Neural cell (in vitro differentiated cells): ENCODE measurements at regions not wholly inside any gene's neighbourhood (a gene's known extent, or its start where the extent isn't known, plus 50 kb on each side); places are given as distances from the start of the nearest gene placed in this dataset.
A peak's percentile ranks its signal among the peaks of the same experiment; 100 is the strongest.

Experiments used
- CTCF ChIP-seq: fragments of 450-650 bp; IDR thresholded peaks from 2 replicates; pipeline ENCODE4 v1.5.1; 2014; ENCODE audit warnings: antibody characterized with exemption, mild to moderate bottlenecking, moderate library complexity; ENCODE audit not compliant: poor library complexity, severe bottlenecking
- EP300 ChIP-seq: fragments of 450-650 bp; conservative IDR thresholded peaks from 2 replicates; pipeline ENCODE4 v1.6.1; 2014; ENCODE audit warnings: antibody characterized with exemption, mild to moderate bottlenecking, moderate library complexity; ENCODE audit not compliant: poor library complexity, severe bottlenecking
- EZH2 ChIP-seq: fragments of 200-600, 300-800 bp; shearing (Covaris generic), sonication (generic); IDR thresholded peaks from 2 replicates; pipeline ENCODE4 v1.6.1; 2014; ENCODE audit warnings: antibody characterized with exemption, low read length, borderline replicate concordance, mild to moderate bottlenecking; ENCODE audit not compliant: insufficient read depth, poor library complexity, severe bottlenecking
- MXI1 ChIP-seq: fragments of 450-650 bp; conservative IDR thresholded peaks from 2 replicates; pipeline ENCODE4 v1.6.1; 2014; ENCODE audit warnings: antibody characterized with exemption, mild to moderate bottlenecking; ENCODE audit not compliant: poor library complexity, severe bottlenecking
- POLR2AphosphoS5 ChIP-seq: IDR thresholded peaks from 2 replicates; pipeline ENCODE4 v1.6.1; 2012
- RAD21 ChIP-seq: fragments of 450-650 bp; conservative IDR thresholded peaks from 2 replicates; pipeline ENCODE4 v1.6.1; 2014; ENCODE audit warnings: antibody characterized with exemption, mild to moderate bottlenecking, moderate library complexity
- REST ChIP-seq: IDR thresholded peaks from 2 replicates; pipeline ENCODE4 v1.6.1; 2012; ENCODE audit warnings: borderline replicate concordance
- SMC3 ChIP-seq: fragments of 450-650 bp; conservative IDR thresholded peaks from 2 replicates; pipeline ENCODE4 v1.6.1; 2014; ENCODE audit warnings: antibody characterized with exemption, mild to moderate bottlenecking, moderate library complexity; ENCODE audit not compliant: poor library complexity
- TAF1 ChIP-seq: IDR thresholded peaks from 2 replicates; pipeline ENCODE4 v1.6.1; 2012; ENCODE audit warnings: low read depth

GRCh38 chr3:106239195-106239697 is 370.4 kb upstream of the CBLB start:
- TF ChIP-seq CTCF (no peak), REST (peak; percentile 96), TAF1 (no peak), MXI1 (no peak), EZH2 (no peak), POLR2AphosphoS5 (peak; percentile 78), EP300 (peak; percentile 97), SMC3 (peak; percentile 21), RAD21 (peak; percentile 45)
